GM18502 (cell line): ENCODE measurements at regions not wholly inside any gene's neighbourhood (a gene's known extent, or its start where the extent isn't known, plus 50 kb on each side); places are given as distances from the start of the nearest gene placed in this dataset.
A peak's percentile ranks its signal among the peaks of the same experiment; 100 is the strongest.
"Not testable (repeated sequence)": the region's sequence is repeated elsewhere in the genome, so short reads cannot be mapped to it uniquely, and the experiment has no call there.

ENCODE experiments used
- ATAC-seq: cut with Tn5 transposase; IDR thresholded peaks from one replicate; pipeline ENCODE4 v1.9.1; 2021; ENCODE audit warnings: mild to moderate bottlenecking; ENCODE audit not compliant: unreplicated experiment, poor library complexity

GRCh38 chr14:104392396-104393198 lies 187.0 kb upstream of the C14orf180 start:
- no peak for ATAC-seq

GRCh38 chr14:104393199-104393897 lies 186.2 kb upstream of the C14orf180 start:
- ATAC-seq = no peak

GRCh38 chr14:104393898-104394381 lies 185.6 kb upstream of the C14orf180 start:
- ATAC-seq = peak; percentile 57

GRCh38 chr14:104394409-104394851 lies 185.1 kb upstream of the C14orf180 start:
- ATAC-seq = no peak

GRCh38 chr14:104395276-104395675 lies 184.3 kb upstream of the C14orf180 start:
- ATAC-seq = no peak

GRCh38 chr14:104395941-104396681 lies 183.5 kb upstream of the C14orf180 start:
- ATAC-seq = no peak

GRCh38 chr14:104396682-104397470 lies 182.7 kb upstream of the C14orf180 start:
- no peak for ATAC-seq

GRCh38 chr14:104397956-104398355 lies 181.6 kb upstream of the C14orf180 start:
- no peak for ATAC-seq

- no peak for ATAC-seq
These were observed 180.9 kb upstream of the C14orf180 start for GRCh38 chr14:104398656-104399055.

GRCh38 chr14:104399432-104400155 lies 180.0 kb upstream of the C14orf180 start:
- ATAC-seq = no peak

GRCh38 chr14:104400355-104400754 lies 179.2 kb upstream of the C14orf180 start:
- ATAC-seq = no peak

- no peak for ATAC-seq
These were observed 177.8 kb upstream of the C14orf180 start for GRCh38 chr14:104401785-104402184.

GRCh38 chr14:104402303-104402702 lies 177.3 kb upstream of the C14orf180 start:
- ATAC-seq = not testable (repeated sequence)

GRCh38 chr14:104403421-104404220 lies 175.9 kb upstream of the C14orf180 start:
- ATAC-seq = no peak

GRCh38 chr14:104404922-104405321 lies 174.6 kb upstream of the C14orf180 start:
- no peak for ATAC-seq

GRCh38 chr14:104405360-104406226 lies 174.0 kb upstream of the C14orf180 start:
- no peak for ATAC-seq

- ATAC-seq = no peak
These were observed 172.7 kb upstream of the C14orf180 start for GRCh38 chr14:104406831-104407230.

- ATAC-seq = no peak
These were observed 163.2 kb upstream of the C14orf180 start for GRCh38 chr14:104416383-104416782.
